DOHH2 (cell line): ENCODE measurements at regions not wholly inside any gene's neighbourhood (a gene's known extent, or its start where the extent isn't known, plus 50 kb on each side); places are given as distances from the start of the nearest gene placed in this dataset.

Experiments used
- EZH2phosphoT487 ChIP-seq: fragments of 200-600 bp; sonication (generic); IDR thresholded peaks from 2 replicates; pipeline ENCODE4 v1.6.1; 2017; ENCODE audit warnings: borderline replicate concordance, mild to moderate bottlenecking, antibody characterized with exemption, low read length, moderate library complexity, mixed read lengths
- TF ChIP-seq, protein P1 (sequence below): fragments of 200-600 bp; sonication (generic); IDR thresholded peaks from one replicate; pipeline ENCODE4 v1.5.1; 2014; ENCODE audit warnings: antibody characterized with exemption, mild to moderate bottlenecking, low read depth, low read length; ENCODE audit not compliant: poor library complexity, severe bottlenecking

- TF ChIP-seq, protein P1, sequence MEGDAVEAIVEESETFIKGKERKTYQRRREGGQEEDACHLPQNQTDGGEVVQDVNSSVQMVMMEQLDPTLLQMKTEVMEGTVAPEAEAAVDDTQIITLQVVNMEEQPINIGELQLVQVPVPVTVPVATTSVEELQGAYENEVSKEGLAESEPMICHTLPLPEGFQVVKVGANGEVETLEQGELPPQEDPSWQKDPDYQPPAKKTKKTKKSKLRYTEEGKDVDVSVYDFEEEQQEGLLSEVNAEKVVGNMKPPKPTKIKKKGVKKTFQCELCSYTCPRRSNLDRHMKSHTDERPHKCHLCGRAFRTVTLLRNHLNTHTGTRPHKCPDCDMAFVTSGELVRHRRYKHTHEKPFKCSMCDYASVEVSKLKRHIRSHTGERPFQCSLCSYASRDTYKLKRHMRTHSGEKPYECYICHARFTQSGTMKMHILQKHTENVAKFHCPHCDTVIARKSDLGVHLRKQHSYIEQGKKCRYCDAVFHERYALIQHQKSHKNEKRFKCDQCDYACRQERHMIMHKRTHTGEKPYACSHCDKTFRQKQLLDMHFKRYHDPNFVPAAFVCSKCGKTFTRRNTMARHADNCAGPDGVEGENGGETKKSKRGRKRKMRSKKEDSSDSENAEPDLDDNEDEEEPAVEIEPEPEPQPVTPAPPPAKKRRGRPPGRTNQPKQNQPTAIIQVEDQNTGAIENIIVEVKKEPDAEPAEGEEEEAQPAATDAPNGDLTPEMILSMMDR: peak; percentile 3
- TF ChIP-seq EZH2phosphoT487: no peak
Observed at GRCh38 chr5:1736889-1737711, 62.5 kb downstream of the MRPL36 start.
